HepG2 (cell line): ENCODE measurements at regions not wholly inside any gene's neighbourhood (a gene's known extent, or its start where the extent isn't known, plus 50 kb on each side); places are given as distances from the start of the nearest gene placed in this dataset.

ENCODE experiments used
- BRF2 ChIP-seq: sonication (generic); formaldehyde crosslinking; IDR thresholded peaks from 2 replicates; pipeline ENCODE4 v1.8.1; 2022; ENCODE audit warnings: mild to moderate bottlenecking, missing genetic modification reagents
- CC2D1A ChIP-seq: sonication (generic); formaldehyde crosslinking; IDR thresholded peaks from 2 replicates; pipeline ENCODE4 v1.8.1; 2023; ENCODE audit warnings: mild to moderate bottlenecking, missing genetic modification reagents
- CEBPB ChIP-seq: IDR thresholded peaks from 2 replicates; pipeline ENCODE4 v1.6.1; 2011; ENCODE audit warnings: low read depth, low read length, improper control_type of control experiment, borderline replicate concordance
- CTCF ChIP-seq: sonication (generic); formaldehyde crosslinking; IDR thresholded peaks from 2 replicates; pipeline ENCODE4 v1.5.0; 2020; ENCODE audit warnings: mild to moderate bottlenecking, missing genetic modification reagents, moderate library complexity
- EP300 ChIP-seq, 3 experiments: sonication (generic) in 1 of 3; formaldehyde crosslinking in 1 of 3; IDR thresholded peaks; 2 replicates each; pipeline versions ENCODE4 v1.5.1 to v1.6.1; 2011 to 2020; ENCODE audit warnings: low read depth in 2 of 3, low read length in 2 of 3, borderline replicate concordance in 1 of 3, improper control_type of control experiment in 1 of 3, mild to moderate bottlenecking in 1 of 3, missing genetic modification reagents in 1 of 3, moderate library complexity in 1 of 3
- GMEB2 ChIP-seq: IDR thresholded peaks from 2 replicates; pipeline ENCODE4 v1.6.1; 2016; ENCODE audit warnings: missing biosample characterization, missing genetic modification reagents, low read depth
- KDM5B ChIP-seq: sonication (generic); formaldehyde crosslinking; IDR thresholded peaks from 2 replicates; pipeline ENCODE4 v1.4.0; 2020; ENCODE audit warnings: missing genetic modification reagents, mild to moderate bottlenecking, borderline replicate concordance
- MATR3 ChIP-seq: sonication (generic); formaldehyde crosslinking; IDR thresholded peaks from 2 replicates; pipeline ENCODE4 v1.4.0; 2020; ENCODE audit warnings: missing genetic modification reagents
- MXD1 ChIP-seq: sonication (generic); formaldehyde crosslinking; IDR thresholded peaks from 2 replicates; pipeline ENCODE4 v1.4.0; 2020; ENCODE audit warnings: mild to moderate bottlenecking, missing genetic modification reagents
- NCOA1 ChIP-seq: sonication (generic); formaldehyde crosslinking; IDR thresholded peaks from 2 replicates; pipeline ENCODE4 v1.9.0; 2021; ENCODE audit warnings: missing genetic modification reagents
- PRDM4 ChIP-seq: sonication (generic); formaldehyde crosslinking; IDR thresholded peaks from 2 replicates; pipeline ENCODE4 v1.9.0; 2021; ENCODE audit warnings: missing genetic modification reagents, borderline replicate concordance
- RXRB ChIP-seq: IDR thresholded peaks from 2 replicates; pipeline ENCODE4 v1.6.1; 2016; ENCODE audit warnings: borderline replicate concordance, missing genetic modification reagents, missing compliant biosample characterization
- SAFB2 ChIP-seq: sonication (generic); formaldehyde crosslinking; IDR thresholded peaks from 2 replicates; pipeline ENCODE4 v1.5.1; 2020; ENCODE audit warnings: missing genetic modification reagents, low read depth, mild to moderate bottlenecking, borderline replicate concordance
- YEATS4 ChIP-seq: sonication (generic); formaldehyde crosslinking; IDR thresholded peaks from 2 replicates; pipeline ENCODE4 v1.4.0; 2020; ENCODE audit warnings: missing genetic modification reagents, borderline replicate concordance
- ZFP91 ChIP-seq: sonication (generic); formaldehyde crosslinking; IDR thresholded peaks from 2 replicates; pipeline ENCODE4 v1.9.0; 2022; ENCODE audit warnings: missing genetic modification reagents, mild to moderate bottlenecking, borderline replicate concordance
- ZNF44 ChIP-seq: sonication (generic); formaldehyde crosslinking; IDR thresholded peaks from 2 replicates; pipeline ENCODE4 v1.5.1; 2020; ENCODE audit warnings: mild to moderate bottlenecking, missing genetic modification reagents
- ZNF891 ChIP-seq: sonication (generic); formaldehyde crosslinking; IDR thresholded peaks from 2 replicates; pipeline ENCODE4 v1.5.0; 2020; ENCODE audit warnings: mild to moderate bottlenecking, missing genetic modification reagents

GRCh38 chr20:50244352-50245149 lies 53.9 kb downstream of the CEBPB start (continued):
- TF ChIP-seq MXD1 (no peak), NCOA1 (CRISPR knock-in tag) (no peak), EP300 (IDR thresholded peaks at IDR 0.05; ENCODE audit: low read depth in 2 of 2, low read length in 2 of 2) (no peak), EP300 (CRISPR knock-in tag; IDR thresholded peaks at IDR 0.05; ENCODE audit: borderline replicate concordance) (no peak), CTCF (no peak), GMEB2 (no peak), ZNF44 (no peak), ZNF891 (CRISPR knock-in tag) (0 out of 2 replicates have a peak, but pooled peaks have one; percentile 12), KDM5B (CRISPR knock-in tag) (no peak; the same call in 1 of the 2 replicates), PRDM4 (CRISPR knock-in tag) (no peak), ZFP91 (peak; percentile 46; the same call in 1 of the 2 replicates), YEATS4 (CRISPR knock-in tag) (no peak), SAFB2 (CRISPR knock-in tag) (no peak), MATR3 (CRISPR knock-in tag) (no peak), RXRB (no peak), BRF2 (CRISPR knock-in tag) (no peak), CC2D1A (no peak), CEBPB (no peak)
